DND-41 (cell line): ENCODE measurements at regions not wholly inside any gene's neighbourhood (a gene's known extent, or its start where the extent isn't known, plus 50 kb on each side); places are given as distances from the start of the nearest gene placed in this dataset.

ENCODE experiments used
- ATAC-seq: fragments of 200-7000 bp; cut with Tn5 transposase; 3 replicates; pipeline ENCODE4 v1.9.1; 2021; ENCODE audit warnings: low read depth; ENCODE audit not compliant: insufficient read depth
- DNase-seq: peaks from one replicate; pipeline ENCODE4 v3.0.0-alpha.2; 2020
- H2AFZ ChIP-seq: 2 replicates; pipeline ENCODE4 v1.6.0; 2012; ENCODE audit warnings: low read depth, low read length
- H3K27ac ChIP-seq: 2 replicates; pipeline ENCODE4 v1.5.1; 2012; ENCODE audit warnings: low read length, inconsistent platforms
- H3K27me3 ChIP-seq: fragments of 200-600 bp; sonication (generic); 2 replicates; pipeline ENCODE4 v1.6.0; 2012; ENCODE audit warnings: low read length, mild to moderate bottlenecking, inconsistent platforms; ENCODE audit not compliant: insufficient read depth, poor library complexity
- H3K36me3 ChIP-seq: 2 replicates; pipeline ENCODE4 v1.5.1; 2012; ENCODE audit warnings: low read length, inconsistent platforms; ENCODE audit not compliant: insufficient read depth
- H3K4me1 ChIP-seq: 2 replicates; pipeline ENCODE4 v1.5.1; 2012; ENCODE audit warnings: mild to moderate bottlenecking, low read length; ENCODE audit not compliant: insufficient read depth
- H3K4me2 ChIP-seq: 2 replicates; pipeline ENCODE4 v1.6.0; 2012; ENCODE audit warnings: mild to moderate bottlenecking, moderate library complexity, low read length, inconsistent platforms; ENCODE audit not compliant: insufficient read depth
- H3K4me3 ChIP-seq, 2 experiments: fragments of 200-600 bp in 1 of 2; shearing (Covaris generic) in 1 of 2; 2 replicates each; pipeline ENCODE4 v1.5.1; 2012 to 2016; ENCODE audit warnings: inconsistent platforms in 2 of 2, low read length in 2 of 2, mild to moderate bottlenecking in 2 of 2, low read depth in 1 of 2, moderate library complexity in 1 of 2
- H3K79me2 ChIP-seq: 2 replicates; pipeline ENCODE4 v1.6.0; 2012; ENCODE audit warnings: low read length, inconsistent platforms; ENCODE audit not compliant: insufficient read depth
- H3K9ac ChIP-seq: 2 replicates; pipeline ENCODE4 v1.6.0; 2012; ENCODE audit warnings: low read depth, mild to moderate bottlenecking, inconsistent platforms, low read length, moderate library complexity
- H3K9me3 ChIP-seq: 2 replicates; pipeline ENCODE4 v1.5.1; 2012; ENCODE audit warnings: low read length, moderate library complexity, mild to moderate bottlenecking, inconsistent platforms; ENCODE audit not compliant: insufficient read depth, severe bottlenecking
- H4K20me1 ChIP-seq: 2 replicates; pipeline ENCODE4 v1.6.0; 2012; ENCODE audit warnings: low read length; ENCODE audit not compliant: insufficient read depth
- EZH2 ChIP-seq: IDR thresholded peaks from 3 replicates; pipeline ENCODE4 v1.6.1; 2012; ENCODE audit warnings: borderline replicate concordance, low read depth, mild to moderate bottlenecking, moderate library complexity, low read length, inconsistent platforms; ENCODE audit not compliant: severe bottlenecking
- TF ChIP-seq, protein P1 (sequence below): IDR thresholded peaks from 2 replicates; pipeline ENCODE4 v1.5.1; 2012; ENCODE audit warnings: borderline replicate concordance, low read length, moderate library complexity, mild to moderate bottlenecking; ENCODE audit not compliant: poor library complexity, severe bottlenecking; ENCODE audit errors: extremely low read depth

- no peak for DNase-seq
- no peaks in the 10 kb centered on the region for H3K36me3 ChIP-seq
- H3K79me2 ChIP-seq: no peaks in the 10 kb centered on the region
- H3K27ac ChIP-seq: no peak overlapping the region
- no peaks in the 10 kb centered on the region; the same call in 1 of the 2 replicates for H3K4me1 ChIP-seq
- H2AFZ ChIP-seq: no peak overlapping the region
- H4K20me1 ChIP-seq: no peaks in the 10 kb centered on the region
- H3K27me3 ChIP-seq: peaks cover 6% of the 10 kb centered on the region
- no peak overlapping the region for H3K9ac ChIP-seq
- ATAC-seq: no peak
- TF ChIP-seq EZH2: no peak
- TF ChIP-seq, protein P1, sequence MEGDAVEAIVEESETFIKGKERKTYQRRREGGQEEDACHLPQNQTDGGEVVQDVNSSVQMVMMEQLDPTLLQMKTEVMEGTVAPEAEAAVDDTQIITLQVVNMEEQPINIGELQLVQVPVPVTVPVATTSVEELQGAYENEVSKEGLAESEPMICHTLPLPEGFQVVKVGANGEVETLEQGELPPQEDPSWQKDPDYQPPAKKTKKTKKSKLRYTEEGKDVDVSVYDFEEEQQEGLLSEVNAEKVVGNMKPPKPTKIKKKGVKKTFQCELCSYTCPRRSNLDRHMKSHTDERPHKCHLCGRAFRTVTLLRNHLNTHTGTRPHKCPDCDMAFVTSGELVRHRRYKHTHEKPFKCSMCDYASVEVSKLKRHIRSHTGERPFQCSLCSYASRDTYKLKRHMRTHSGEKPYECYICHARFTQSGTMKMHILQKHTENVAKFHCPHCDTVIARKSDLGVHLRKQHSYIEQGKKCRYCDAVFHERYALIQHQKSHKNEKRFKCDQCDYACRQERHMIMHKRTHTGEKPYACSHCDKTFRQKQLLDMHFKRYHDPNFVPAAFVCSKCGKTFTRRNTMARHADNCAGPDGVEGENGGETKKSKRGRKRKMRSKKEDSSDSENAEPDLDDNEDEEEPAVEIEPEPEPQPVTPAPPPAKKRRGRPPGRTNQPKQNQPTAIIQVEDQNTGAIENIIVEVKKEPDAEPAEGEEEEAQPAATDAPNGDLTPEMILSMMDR: no peak
- H3K4me3 ChIP-seq: no peak overlapping the region
- H3K9me3 ChIP-seq: no peaks in the 10 kb centered on the region
- H3K4me2 ChIP-seq: no peak overlapping the region
These were observed 83.2 kb upstream of the PAX1 start for GRCh38 chr20:21622097-21622857.

- Histone ChIP-seq H3K36me3 (no peaks in the 10 kb centered on the region), H3K4me3 (no peak overlapping the region), H4K20me1 (no peaks in the 10 kb centered on the region), H3K4me1 (no peaks in the 10 kb centered on the region; the same call in 1 of the 2 replicates), H3K4me2 (no peak overlapping the region), H2AFZ (no peak overlapping the region), H3K27me3 (peaks cover 10% of the 10 kb centered on the region), H3K9ac (no peak overlapping the region), H3K27ac (no peak overlapping the region), H3K9me3 (no peaks in the 10 kb centered on the region), H3K79me2 (no peaks in the 10 kb centered on the region)
- peak; percentile 22; the same call in 1 of the 3 replicates for ATAC-seq
- TF ChIP-seq, protein P1: no peak
- no peak for TF ChIP-seq EZH2
- DNase-seq: no peak
These were observed 86.6 kb upstream of the PAX1 start for GRCh38 chr20:21618759-21619416.

GRCh38 chr20:21615617-21616080, 89.8 kb upstream of the PAX1 start:
- H3K27me3 ChIP-seq: peaks cover 10% of the 10 kb centered on the region
- peak; percentile 60 for DNase-seq

More at GRCh38 chr20:21615617-21616080, 89.8 kb upstream of the PAX1 start:
- no peaks in the 10 kb centered on the region for H3K9me3 ChIP-seq
- no peak overlapping the region for H3K4me3 ChIP-seq
- H3K4me2 ChIP-seq: no peak overlapping the region
- TF ChIP-seq, protein P1: peak; percentile 89
- no peak for TF ChIP-seq EZH2
- ATAC-seq: peak; percentile 81
- H3K36me3 ChIP-seq: no peaks in the 10 kb centered on the region
- no peak overlapping the region for H2AFZ ChIP-seq
- H4K20me1 ChIP-seq: no peaks in the 10 kb centered on the region
- H3K79me2 ChIP-seq: no peaks in the 10 kb centered on the region
- H3K27ac ChIP-seq: no peak overlapping the region
- H3K9ac ChIP-seq: no peak overlapping the region
- H3K4me1 ChIP-seq: no peaks in the 10 kb centered on the region; the same call in 1 of the 2 replicates
